Activated naive CD4-positive, alpha-beta T cell treated with anti-CD3 and anti-CD28 coated beads, Interleukin-2, amount 50 U/mL, for 16 hours (primary cell): ENCODE measurements at regions not wholly inside any gene's neighbourhood (a gene's known extent, or its start where the extent isn't known, plus 50 kb on each side); places are given as distances from the start of the nearest gene placed in this dataset.
"Not testable (repeated sequence)": the region's sequence is repeated elsewhere in the genome, so short reads cannot be mapped to it uniquely, and the experiment has no call there.

Experiments
- DNase-seq: peaks from one replicate; pipeline ENCODE4 v3.0.0-alpha.2; 2020

DNA sequence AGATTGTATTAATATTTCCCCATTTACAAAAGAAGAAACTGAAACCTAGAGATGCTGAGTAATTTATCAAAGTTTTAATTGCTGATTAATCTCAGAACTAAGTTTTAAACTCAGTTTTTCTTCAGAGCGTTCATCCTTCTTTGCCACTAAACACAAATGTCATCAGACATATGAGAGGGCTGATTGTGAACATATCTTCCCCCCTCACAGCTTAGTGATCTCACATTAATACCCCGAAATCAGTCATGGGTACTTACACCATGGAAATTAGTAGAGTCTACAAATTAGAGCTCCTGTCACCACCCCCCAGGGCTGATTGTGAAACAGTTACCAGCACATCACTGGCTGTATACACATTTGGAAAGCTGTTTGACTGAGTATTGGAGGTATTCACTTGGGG lies 189.3 kb upstream of the SGO1 start:
- DNase-seq, result no peak

DNA sequence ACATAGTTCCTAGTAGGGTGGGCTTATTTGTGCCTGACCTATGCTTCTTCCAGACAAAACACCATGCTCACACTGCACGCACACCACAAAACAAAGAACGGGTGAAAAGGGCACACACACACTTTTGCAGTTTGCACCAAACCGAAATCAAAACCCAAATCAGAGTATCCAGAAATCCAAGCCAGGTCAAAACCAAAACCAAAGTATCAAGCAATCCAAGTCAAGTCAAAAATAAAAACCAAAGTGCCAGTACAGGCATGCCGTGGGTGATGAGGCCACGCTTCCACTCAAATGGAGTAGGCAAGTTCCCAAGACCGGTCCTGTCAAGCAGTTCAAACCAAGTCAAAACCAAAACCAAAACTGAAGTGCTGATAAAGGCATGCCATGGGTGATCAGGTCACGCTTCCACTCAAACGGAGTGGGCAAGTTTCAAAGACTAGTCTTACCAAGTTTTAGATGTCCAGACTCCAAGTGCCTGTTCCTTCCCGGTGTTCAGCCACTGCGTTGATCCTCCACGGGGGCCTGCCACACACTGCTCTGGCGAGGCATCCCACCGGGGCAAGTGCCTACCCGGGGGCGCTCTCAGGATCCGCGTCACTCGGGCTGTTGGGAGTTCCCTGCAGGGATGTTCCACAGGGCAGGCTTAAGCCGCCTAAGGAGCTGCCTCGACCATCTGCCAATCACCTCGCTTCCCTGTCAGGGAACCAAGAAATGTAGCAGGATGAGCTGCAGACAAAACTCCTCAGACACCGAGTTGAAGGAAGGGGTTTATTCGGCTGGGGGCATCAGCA lies 184.5 kb upstream of the SGO1 start:
- not testable (repeated sequence) for DNase-seq

DNA sequence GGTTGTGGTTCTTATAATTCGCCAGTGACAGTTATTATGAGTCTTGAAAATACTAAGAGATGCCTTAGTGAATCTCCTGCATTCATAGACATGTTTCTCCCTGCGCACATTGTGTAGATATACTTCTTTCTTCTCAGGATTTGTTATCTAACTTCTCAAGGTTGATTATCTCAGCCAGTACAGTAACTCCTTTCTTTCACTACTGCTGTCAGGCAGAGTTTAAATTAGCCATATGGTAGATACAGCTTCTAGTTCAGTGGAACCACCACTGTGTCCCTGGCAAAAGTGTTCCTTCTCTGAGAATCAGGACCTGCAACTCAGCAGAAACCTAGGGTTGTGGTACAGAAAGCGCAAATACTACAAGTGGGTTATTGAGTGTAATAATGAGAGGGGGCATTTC lies 175.0 kb upstream of the SGO1 start:
- no peak for DNase-seq

- no peak for DNase-seq
Observed at GRCh38 chr3:20353286-20353685, 167.3 kb upstream of the SGO1 start.

DNA sequence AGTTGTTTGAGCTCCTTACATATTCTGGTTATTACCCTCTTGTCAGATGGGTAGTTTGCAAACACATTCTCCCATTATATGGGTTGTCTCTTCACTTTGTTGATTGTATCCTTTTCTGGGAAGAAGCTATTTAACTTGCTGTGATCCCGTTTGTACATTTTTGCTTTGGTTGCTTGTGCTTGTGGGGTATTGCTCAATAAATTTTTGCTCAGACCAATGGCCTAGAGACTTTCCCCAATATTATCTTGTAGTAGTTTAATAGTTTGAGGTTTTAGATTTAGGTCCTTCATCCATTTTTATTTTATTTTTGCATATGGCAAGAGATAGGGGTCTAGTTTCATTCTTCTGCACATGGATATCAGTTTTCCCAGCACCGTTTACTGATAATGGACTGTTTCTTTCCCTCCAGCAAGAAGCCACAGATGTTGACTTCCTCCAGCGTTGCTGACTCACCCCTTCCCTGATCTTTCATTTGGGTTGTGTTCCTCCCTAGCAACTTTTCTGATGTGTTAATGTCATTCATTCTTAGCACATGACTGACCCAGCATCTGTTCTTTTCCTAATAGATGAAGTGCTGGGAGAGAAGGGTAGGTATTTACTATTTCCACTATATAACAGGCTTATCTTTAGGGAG lies 166.7 kb upstream of the SGO1 start:
- no peak for DNase-seq

DNA sequence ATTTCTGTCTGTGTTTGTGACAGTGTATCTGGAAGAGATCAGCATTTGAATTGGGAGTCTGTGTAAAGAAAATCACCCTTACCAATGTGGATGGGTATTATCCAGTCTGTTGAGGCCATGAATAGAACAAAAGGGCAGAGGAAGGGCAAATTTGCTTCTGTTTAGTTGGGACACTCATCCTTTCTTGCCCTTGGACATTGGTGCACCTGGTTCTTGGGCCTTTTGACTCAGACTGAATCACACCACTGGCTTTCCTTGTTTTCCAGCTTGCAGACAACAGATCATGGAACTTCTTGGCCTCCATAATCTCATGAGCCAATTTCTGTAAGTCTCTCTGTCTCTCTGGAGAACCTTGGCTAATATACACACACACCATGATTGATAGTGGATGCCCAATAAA lies 164.4 kb upstream of the SGO1 start:
- no peak for DNase-seq

DNA sequence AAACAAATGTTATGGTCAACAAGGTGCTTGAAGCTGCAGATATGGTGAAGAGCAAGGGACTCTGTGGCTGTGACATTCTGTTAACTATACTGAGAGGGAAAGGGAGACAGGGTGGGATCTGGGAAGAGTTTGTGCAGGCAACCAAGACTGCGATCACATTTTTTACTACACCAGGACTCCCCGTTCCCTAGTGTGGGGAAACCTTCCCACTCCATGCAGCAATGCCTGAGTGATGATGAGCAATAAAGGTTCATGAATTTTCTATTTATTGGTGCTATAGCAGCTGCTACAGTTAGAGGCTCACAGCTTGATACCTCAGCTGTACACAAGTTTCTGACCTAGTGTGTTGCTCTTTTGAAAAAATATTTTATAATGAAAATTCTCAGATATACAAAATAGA lies 160.9 kb upstream of the SGO1 start:
- no peak for DNase-seq

- DNase-seq, result no peak
Observed at GRCh38 chr3:20346369-20346768, 160.4 kb upstream of the SGO1 start.

GRCh38 chr3:20344400-20344959 lies 158.5 kb upstream of the SGO1 start:
- DNase-seq, result no peak

DNA sequence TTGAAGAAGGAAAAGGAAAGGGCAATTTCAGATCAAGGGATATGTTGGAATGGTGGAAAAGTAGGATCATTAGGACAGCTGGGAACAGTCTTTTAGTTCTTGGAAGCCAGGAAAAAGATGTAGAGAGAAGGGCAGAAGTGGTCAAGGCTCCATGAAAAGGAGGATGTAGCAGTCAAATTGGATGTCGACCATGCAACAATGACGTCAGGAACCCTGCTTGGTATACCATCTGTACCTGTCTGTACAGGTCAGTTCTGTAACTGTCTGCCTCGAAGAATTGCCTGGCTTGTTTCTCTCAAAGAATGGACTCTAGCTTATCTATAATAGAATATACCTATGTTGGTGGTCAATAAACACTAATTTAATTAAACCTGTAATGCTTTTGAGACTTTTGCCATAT lies 157.8 kb upstream of the SGO1 start:
- no peak for DNase-seq

DNA sequence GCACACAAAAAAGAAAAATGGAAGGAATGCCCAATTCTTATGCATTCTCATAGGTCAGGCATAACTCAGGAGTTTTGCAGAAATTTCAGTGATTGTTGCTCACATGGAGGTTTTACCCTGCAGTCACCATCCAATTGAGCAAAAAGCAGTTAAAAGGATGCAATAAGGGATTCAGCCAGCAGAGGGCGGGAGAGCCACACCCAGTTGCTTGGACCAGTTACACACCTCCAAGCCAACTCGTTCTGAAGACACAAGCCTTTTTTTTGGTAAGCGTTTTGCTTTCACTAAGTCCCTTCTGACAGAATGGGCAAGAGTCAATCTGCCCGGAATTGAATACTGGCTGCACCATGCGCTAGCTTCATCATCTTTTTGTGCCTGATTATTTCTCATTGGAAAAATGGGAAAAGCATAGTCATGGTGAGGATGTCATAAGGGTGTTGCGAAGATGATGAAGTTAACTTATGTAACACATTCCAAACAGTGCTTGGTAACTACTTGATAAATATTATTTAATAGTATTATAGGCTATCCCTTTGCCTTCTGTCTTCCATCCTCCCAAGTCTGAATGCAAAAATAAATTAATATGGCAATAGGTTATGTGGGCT lies 154.4 kb upstream of the SGO1 start:
- DNase-seq, result peak; percentile 47

GRCh38 chr3:20336572-20336971 lies 150.6 kb upstream of the SGO1 start:
- DNase-seq, result no peak

DNA sequence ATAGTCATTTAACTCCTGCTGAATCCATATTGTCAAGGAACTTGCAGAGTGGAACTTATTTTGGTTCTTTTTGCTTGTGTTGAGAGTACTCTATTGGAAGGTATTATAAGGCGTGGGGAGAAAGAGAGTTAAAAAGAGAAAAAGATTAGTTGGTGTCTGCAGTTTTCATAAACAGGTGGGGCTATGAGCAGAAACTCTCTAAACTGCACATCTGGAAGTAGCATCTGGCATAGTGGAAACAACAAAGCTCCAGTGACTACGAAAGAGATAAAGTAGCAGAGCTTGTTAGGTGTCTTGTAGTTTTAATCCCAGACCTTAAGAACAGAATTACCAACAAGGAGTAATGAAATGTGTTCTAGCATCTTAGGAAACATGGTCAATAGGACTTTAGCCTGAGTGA lies 148.8 kb upstream of the SGO1 start:
- DNase-seq, result no peak

GRCh38 chr3:20327889-20328288 lies 141.9 kb upstream of the SGO1 start:
- DNase-seq, result no peak

- no peak for DNase-seq
Observed at GRCh38 chr3:20326541-20326940, 140.5 kb upstream of the SGO1 start.

DNA sequence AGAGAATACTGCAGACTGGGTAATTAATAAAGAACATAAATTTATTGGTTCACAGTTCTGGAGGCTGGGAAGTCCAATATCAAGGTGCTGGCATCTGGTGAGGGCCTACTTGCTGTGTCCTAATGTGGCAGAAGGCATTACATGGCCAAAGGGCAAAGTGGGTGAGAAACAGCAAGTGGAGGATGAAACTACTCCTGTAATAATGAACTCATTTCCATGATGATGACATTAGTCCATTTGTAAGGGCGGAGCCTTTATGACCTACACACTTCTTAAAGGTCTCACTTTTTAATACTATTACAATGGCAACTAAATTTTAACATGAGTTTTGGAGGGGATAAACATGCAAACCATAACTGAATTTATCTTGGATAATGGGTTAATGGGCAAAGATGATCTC lies 139.6 kb upstream of the SGO1 start:
- no peak for DNase-seq

GRCh38 chr3:20324664-20325478 lies 138.9 kb upstream of the SGO1 start:
- no peak for DNase-seq

DNA sequence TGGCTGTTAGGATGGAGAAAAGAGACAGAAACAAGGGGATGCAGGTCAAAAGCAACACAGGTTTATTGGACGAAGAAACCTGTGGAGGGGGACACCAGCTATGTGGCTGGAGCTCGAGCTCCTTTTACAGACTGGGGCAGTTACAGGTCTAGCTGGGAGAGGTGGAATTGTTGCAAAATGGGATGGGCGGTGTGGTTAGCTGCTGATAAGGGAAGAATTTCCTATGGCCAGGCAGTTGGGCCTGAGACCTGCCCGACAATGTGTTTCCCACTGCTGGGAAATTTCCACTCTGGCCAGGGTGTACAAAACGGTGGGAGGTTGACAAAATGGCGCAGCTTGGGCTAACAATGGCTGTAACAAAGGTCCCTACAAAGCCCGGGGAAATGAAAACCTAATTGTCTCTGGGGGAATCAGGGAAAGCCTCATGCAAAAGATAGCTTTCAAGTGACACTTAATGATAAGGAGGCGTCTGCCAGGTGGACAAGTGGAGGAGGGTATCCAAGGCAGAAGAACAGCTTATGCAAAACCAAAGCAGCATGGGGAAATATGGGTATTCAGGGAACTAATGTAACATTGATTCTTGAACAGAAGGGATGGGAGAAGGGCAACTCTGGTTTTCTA lies 137.4 kb upstream of the SGO1 start:
- DNase-seq, result no peak

DNA sequence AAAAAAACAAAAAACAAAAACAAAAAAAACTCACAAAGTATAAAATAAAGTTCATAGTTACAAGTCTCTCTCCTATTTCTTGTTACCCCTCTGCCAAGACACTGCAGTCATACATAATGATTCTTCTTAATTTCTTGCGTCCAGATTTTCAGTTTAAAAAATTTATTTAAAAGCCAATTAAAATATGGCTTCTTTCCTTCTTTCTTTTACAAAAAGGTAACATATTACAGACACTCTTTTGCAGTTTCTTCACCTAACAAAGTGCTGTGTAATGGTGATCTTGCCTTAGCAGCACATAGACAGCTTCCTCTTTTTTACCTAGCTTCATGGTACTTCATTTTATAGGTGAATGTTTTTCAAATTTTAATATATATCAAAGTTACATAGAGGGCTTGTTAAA lies 136.1 kb upstream of the SGO1 start:
- DNase-seq, result no peak

GRCh38 chr3:20321391-20322047 lies 135.5 kb upstream of the SGO1 start:
- DNase-seq, result no peak

DNA sequence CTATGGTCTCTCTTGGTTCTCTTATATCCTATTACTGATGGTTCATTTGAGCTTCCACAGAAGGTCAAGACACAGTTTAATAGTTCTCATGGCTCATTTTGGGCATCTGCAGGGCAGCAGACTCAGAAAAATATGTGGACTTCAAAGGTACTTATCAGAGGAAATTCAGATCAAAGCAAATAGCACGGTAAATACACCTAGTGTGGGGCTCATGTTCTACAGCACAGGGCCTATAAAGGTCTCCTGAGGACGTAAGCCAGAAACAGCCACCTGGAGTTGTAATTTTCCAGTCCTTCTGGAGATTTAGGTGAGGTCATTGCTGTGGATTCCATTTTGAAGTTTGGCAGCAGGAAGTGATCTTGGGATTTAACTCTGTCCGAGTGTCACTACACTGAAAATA lies 134.5 kb upstream of the SGO1 start:
- no peak for DNase-seq

GRCh38 chr3:20319551-20319950 lies 133.5 kb upstream of the SGO1 start:
- no peak for DNase-seq
